GM06990 (cell line): ENCODE measurements at regions not wholly inside any gene's neighbourhood (a gene's known extent, or its start where the extent isn't known, plus 50 kb on each side); places are given as distances from the start of the nearest gene placed in this dataset.

Experiments
- DNase-seq: peaks from one replicate; pipeline ENCODE4 v3.0.0-alpha.2; 2011; ENCODE audit not compliant: insufficient read length; ENCODE audit errors: extremely low read depth
- H3K27me3 ChIP-seq: replicated peaks from 2 replicates; pipeline ENCODE4 v1.6.0; 2011; ENCODE audit warnings: low read length; ENCODE audit not compliant: control insufficient read depth, insufficient read depth
- H3K36me3 ChIP-seq: 2 replicates; pipeline ENCODE4 v1.5.1; 2011; ENCODE audit warnings: low read length; ENCODE audit not compliant: control insufficient read depth, insufficient read depth
- H3K4me3 ChIP-seq: replicated peaks from 2 replicates; pipeline ENCODE4 v1.5.1; 2011; ENCODE audit warnings: low read depth, mild to moderate bottlenecking, control low read depth, low read length
- CTCF ChIP-seq: IDR thresholded peaks from 2 replicates; pipeline ENCODE4 v1.5.1; 2011; ENCODE audit warnings: low read length, control low read depth, mild to moderate bottlenecking, inconsistent platforms; ENCODE audit not compliant: insufficient read depth, poor library complexity, severe bottlenecking

GRCh38 chr10:105827133-105827532 is 1186.0 kb downstream of the SORCS3 start:
- DNase-seq = no peak
- Histone ChIP-seq H3K4me3 (no peak overlapping the region), H3K27me3 (no peaks in the 10 kb centered on the region), H3K36me3 (no peaks in the 10 kb centered on the region)
- TF ChIP-seq CTCF = no peak

- no peak overlapping the region for H3K4me3 ChIP-seq
- no peaks in the 10 kb centered on the region for H3K36me3 ChIP-seq
- H3K27me3 ChIP-seq = no peaks in the 10 kb centered on the region
- no peak for DNase-seq
- TF ChIP-seq CTCF = no peak
Observed at GRCh38 chr10:105807935-105808587, 1167.0 kb downstream of the SORCS3 start.

GRCh38 chr10:105803206-105803605 is 1162.1 kb downstream of the SORCS3 start:
- Histone ChIP-seq H3K4me3 (no peak overlapping the region), H3K36me3 (no peaks in the 10 kb centered on the region), H3K27me3 (no peaks in the 10 kb centered on the region)
- no peak for TF ChIP-seq CTCF
- no peak for DNase-seq

- Histone ChIP-seq H3K4me3 (no peak overlapping the region), H3K27me3 (no peaks in the 10 kb centered on the region), H3K36me3 (no peaks in the 10 kb centered on the region)
- no peak for DNase-seq
- TF ChIP-seq CTCF = no peak
Observed at GRCh38 chr10:105800641-105801040, 1159.6 kb downstream of the SORCS3 start.

GRCh38 chr10:105798328-105798889 is 1157.3 kb downstream of the SORCS3 start:
- no peak for TF ChIP-seq CTCF
- Histone ChIP-seq H3K4me3 (no peak overlapping the region), H3K36me3 (no peaks in the 10 kb centered on the region), H3K27me3 (no peaks in the 10 kb centered on the region)
- no peak for DNase-seq

- DNase-seq = no peak
- TF ChIP-seq CTCF = peak; percentile 50
- H3K36me3 ChIP-seq = no peaks in the 10 kb centered on the region
- no peaks in the 10 kb centered on the region for H3K27me3 ChIP-seq
- H3K4me3 ChIP-seq = no peak overlapping the region
Observed at GRCh38 chr10:105797234-105797890, 1156.3 kb downstream of the SORCS3 start.
